Activated CD8-positive, alpha-beta T cell treated with anti-CD3 and anti-CD28 coated beads, Interleukin-2, amount 10 ng/mL, durations not matched to agents 7 days and 5 days (primary cell): ENCODE measurements at regions not wholly inside any gene's neighbourhood (a gene's known extent, or its start where the extent isn't known, plus 50 kb on each side); places are given as distances from the start of the nearest gene placed in this dataset.

Experiments
- ATAC-seq: fragments of 150-1000 bp; cut with Tn5 transposase; one replicate; pipeline ENCODE4 v1.10.0; 2021; ENCODE audit warnings: moderate library complexity
- CTCF ChIA-PET: fragments of 350-600 bp; sonication (Branson Sonifier 250); formaldehyde crosslinking; loops from one replicate; lab custom pipeline; 2021; ENCODE audit warnings: antibody characterized with exemption; lab: Charles Lee
- POLR2A ChIA-PET: fragments of 350-600 bp; sonication (Branson Sonifier 250); formaldehyde crosslinking; loops from one replicate; lab custom pipeline; 2021; ENCODE audit warnings: antibody characterized with exemption; lab: Charles Lee
- DNase-seq: peaks from one replicate; pipeline ENCODE4 v3.0.0-alpha.2; 2020
- H3K27ac Mint-ChIP-seq: one replicate; pipeline ENCODE4 v1.8.0; 2021; ENCODE audit warnings: mild to moderate bottlenecking, mixed read lengths
- H3K27me3 Mint-ChIP-seq: one replicate; pipeline ENCODE4 v1.8.0; 2021; ENCODE audit warnings: low read depth, mixed read lengths
- H3K36me3 Mint-ChIP-seq: one replicate; pipeline ENCODE4 v1.8.0; 2021; ENCODE audit warnings: low read depth, mixed read lengths
- H3K4me1 Mint-ChIP-seq: one replicate; pipeline ENCODE4 v1.8.0; 2021; ENCODE audit warnings: low read depth, mixed read lengths
- H3K4me3 Mint-ChIP-seq: one replicate; pipeline ENCODE4 v1.8.0; 2021; ENCODE audit warnings: mild to moderate bottlenecking, mixed read lengths
- H3K9me3 Mint-ChIP-seq: one replicate; pipeline ENCODE4 v1.8.0; 2022; ENCODE audit warnings: mixed read lengths; ENCODE audit not compliant: insufficient read depth

GRCh38 chr5:90307322-90307721 is 102.2 kb downstream of the CETN3 start:
- ATAC-seq (no peak), DNase-seq (no peak)
- Mint-ChIP-seq H3K4me1 (no peaks in the 10 kb centered on the region), H3K27ac (no peak overlapping the region), H3K27me3 (peaks cover 3% of the 10 kb centered on the region), H3K9me3 (no peaks in the 10 kb centered on the region), H3K4me3 (no peak overlapping the region), H3K36me3 (no peaks in the 10 kb centered on the region)
- ChIA-PET CTCF (no interaction called here), POLR2A (no interaction called here)

- Mint-ChIP-seq H3K9me3 (no peaks in the 10 kb centered on the region), H3K36me3 (no peaks in the 10 kb centered on the region), H3K4me3 (no peak overlapping the region), H3K27me3 (peaks cover 3% of the 10 kb centered on the region), H3K4me1 (no peaks in the 10 kb centered on the region), H3K27ac (no peak overlapping the region)
- DNase-seq = no peak
- ChIA-PET POLR2A (no interaction called here), CTCF (no interaction called here)
- ATAC-seq = no peak
Observed at GRCh38 chr5:90306613-90307012, 102.9 kb downstream of the CETN3 start.

GRCh38 chr5:90305041-90305720 is 104.4 kb downstream of the CETN3 start:
- H3K36me3 Mint-ChIP-seq = no peaks in the 10 kb centered on the region
- H3K27ac Mint-ChIP-seq = no peak overlapping the region
- DNase-seq (no peak), ATAC-seq (no peak)
- POLR2A ChIA-PET = no interaction called here
- H3K9me3 Mint-ChIP-seq = no peaks in the 10 kb centered on the region
- CTCF ChIA-PET = interaction anchor here (0.6 kb wide), 1 partner anchor 140 kb away, joined by 3 read pairs; no protein-coding TSS in a partner anchor
- no peaks in the 10 kb centered on the region for H3K4me1 Mint-ChIP-seq
- peaks cover 3% of the 10 kb centered on the region for H3K27me3 Mint-ChIP-seq
- no peak overlapping the region for H3K4me3 Mint-ChIP-seq

GRCh38 chr5:90301248-90301647 is 108.3 kb downstream of the CETN3 start:
- no peak overlapping the region for H3K4me3 Mint-ChIP-seq
- DNase-seq = no peak

GRCh38 chr5:90297045-90297764 is 112.4 kb downstream of the CETN3 start:
- Mint-ChIP-seq H3K9me3 (no peaks in the 10 kb centered on the region), H3K4me1 (no peaks in the 10 kb centered on the region), H3K27ac (no peak overlapping the region), H3K4me3 (no peak overlapping the region), H3K36me3 (no peaks in the 10 kb centered on the region), H3K27me3 (no peaks in the 10 kb centered on the region)
- ATAC-seq = no peak
- CTCF ChIA-PET = no interaction called here
- no peak for DNase-seq
- POLR2A ChIA-PET = no interaction called here

More at GRCh38 chr5:90301248-90301647, 108.3 kb downstream of the CETN3 start:
- Mint-ChIP-seq H3K9me3 (no peaks in the 10 kb centered on the region), H3K27me3 (peaks cover 3% of the 10 kb centered on the region), H3K4me1 (no peaks in the 10 kb centered on the region), H3K27ac (no peak overlapping the region), H3K36me3 (no peaks in the 10 kb centered on the region)
- ATAC-seq = no peak
- ChIA-PET POLR2A (no interaction called here), CTCF (no interaction called here)

- DNase-seq = no peak
- ATAC-seq = no peak
- ChIA-PET POLR2A (no interaction called here), CTCF (no interaction called here)
- no peaks in the 10 kb centered on the region for H3K4me1 Mint-ChIP-seq
- no peak overlapping the region for H3K27ac Mint-ChIP-seq
- no peak overlapping the region for H3K4me3 Mint-ChIP-seq
- H3K9me3 Mint-ChIP-seq = no peaks in the 10 kb centered on the region
- peaks cover 2% of the 10 kb centered on the region for H3K27me3 Mint-ChIP-seq
- no peaks in the 10 kb centered on the region for H3K36me3 Mint-ChIP-seq
Observed at GRCh38 chr5:90294604-90295003, 115.0 kb downstream of the CETN3 start.

GRCh38 chr5:90293931-90294330 is 115.6 kb downstream of the CETN3 start:
- Mint-ChIP-seq H3K36me3 (no peaks in the 10 kb centered on the region), H3K27ac (no peak overlapping the region), H3K9me3 (no peaks in the 10 kb centered on the region), H3K4me1 (no peaks in the 10 kb centered on the region), H3K4me3 (no peak overlapping the region), H3K27me3 (peaks cover 2% of the 10 kb centered on the region)
- CTCF ChIA-PET = no interaction called here
- POLR2A ChIA-PET = no interaction called here
- ATAC-seq (no peak), DNase-seq (no peak)

- ChIA-PET CTCF (no interaction called here), POLR2A (interaction anchor here (0.6 kb wide), 1 partner anchor 1279 kb away, joined by 3 read pairs; no protein-coding TSS in a partner anchor)
- no peak overlapping the region for H3K4me3 Mint-ChIP-seq
- H3K27ac Mint-ChIP-seq = no peak overlapping the region
- H3K27me3 Mint-ChIP-seq = peaks cover 2% of the 10 kb centered on the region
- no peak for ATAC-seq
- H3K36me3 Mint-ChIP-seq = no peaks in the 10 kb centered on the region
- no peaks in the 10 kb centered on the region for H3K4me1 Mint-ChIP-seq
- no peak for DNase-seq
- H3K9me3 Mint-ChIP-seq = no peaks in the 10 kb centered on the region
Observed at GRCh38 chr5:90290648-90291047, 118.9 kb downstream of the CETN3 start.

- DNase-seq (no peak), ATAC-seq (no peak)
- Mint-ChIP-seq H3K4me3 (no peak overlapping the region), H3K9me3 (no peaks in the 10 kb centered on the region), H3K36me3 (no peaks in the 10 kb centered on the region), H3K27me3 (peaks cover 2% of the 10 kb centered on the region), H3K27ac (no peak overlapping the region), H3K4me1 (no peaks in the 10 kb centered on the region)
- ChIA-PET POLR2A (no interaction called here), CTCF (no interaction called here)
Observed at GRCh38 chr5:90289837-90290236, 119.7 kb downstream of the CETN3 start.

GRCh38 chr5:90287036-90287435 is 122.5 kb downstream of the CETN3 start:
- DNase-seq (no peak), ATAC-seq (no peak)
- Mint-ChIP-seq H3K9me3 (no peaks in the 10 kb centered on the region), H3K4me1 (no peaks in the 10 kb centered on the region), H3K27ac (no peak overlapping the region), H3K4me3 (no peak overlapping the region), H3K27me3 (peaks cover 2% of the 10 kb centered on the region), H3K36me3 (no peaks in the 10 kb centered on the region)
- CTCF ChIA-PET = no interaction called here
- POLR2A ChIA-PET = no interaction called here

GRCh38 chr5:90285581-90285980 is 124.0 kb downstream of the CETN3 start:
- CTCF ChIA-PET = no interaction called here
- no peak overlapping the region for H3K4me3 Mint-ChIP-seq
- no peak overlapping the region for H3K27ac Mint-ChIP-seq
- ATAC-seq (no peak), DNase-seq (no peak)
- H3K36me3 Mint-ChIP-seq = no peaks in the 10 kb centered on the region
- no peaks in the 10 kb centered on the region for H3K4me1 Mint-ChIP-seq
- no peaks in the 10 kb centered on the region for H3K9me3 Mint-ChIP-seq
- no peaks in the 10 kb centered on the region for H3K27me3 Mint-ChIP-seq
- POLR2A ChIA-PET = no interaction called here

- H3K36me3 Mint-ChIP-seq = no peaks in the 10 kb centered on the region
- DNase-seq (no peak), ATAC-seq (no peak)
- H3K4me1 Mint-ChIP-seq = no peaks in the 10 kb centered on the region
- H3K4me3 Mint-ChIP-seq = no peak overlapping the region
- no peaks in the 10 kb centered on the region for H3K9me3 Mint-ChIP-seq
- H3K27ac Mint-ChIP-seq = no peak overlapping the region
- ChIA-PET POLR2A (no interaction called here), CTCF (no interaction called here)
- no peaks in the 10 kb centered on the region for H3K27me3 Mint-ChIP-seq
Observed at GRCh38 chr5:90284375-90284774, 125.2 kb downstream of the CETN3 start.
